ENCODE measurements at regions not wholly inside any gene's neighbourhood (a gene's known extent, or its start where the extent isn't known, plus 50 kb on each side); places are given as distances from the start of the nearest gene placed in this dataset.

GRCh38 chr11:69238573-69239351, 55.2 kb upstream of the MYEOV start:
- Histone ChIP-seq H3K27me3 (no peaks in the 10 kb centered on the region), H3K36me3 (no peaks in the 10 kb centered on the region), H3K4me3 (no peak overlapping the region), H3K27ac (no peak overlapping the region), H3K4me1 (ENCODE audit: insufficient read depth) (no peaks in the 10 kb centered on the region), H3K9me3 (no peaks in the 10 kb centered on the region)
- DNase-seq: no peak
- WGBS, 3 donors: 19 to 31% (median 20%) methylated on average over 5 of the region's 5 CpGs
- intact Hi-C loops (cut with DNase I): no loop called here
- TF ChIP-seq CTCF (IDR thresholded peaks at IDR 0.05) (no peak), EP300 (IDR thresholded peaks at IDR 0.05) (no peak), POLR2A (IDR thresholded peaks at IDR 0.05) (no peak)

GRCh38 chr11:69239641-69240040, 54.3 kb upstream of the MYEOV start:
- Histone ChIP-seq H3K9me3 (no peaks in the 10 kb centered on the region), H3K4me1 (ENCODE audit: insufficient read depth) (no peaks in the 10 kb centered on the region), H3K4me3 (no peak overlapping the region), H3K27ac (no peak overlapping the region), H3K27me3 (no peaks in the 10 kb centered on the region), H3K36me3 (no peaks in the 10 kb centered on the region)
- WGBS, 3 donors: 88 to 92% (median 90%) methylated on average over 10 of the region's 10 CpGs
- DNase-seq: no peak
- TF ChIP-seq POLR2A (IDR thresholded peaks at IDR 0.05) (no peak), EP300 (IDR thresholded peaks at IDR 0.05) (no peak), CTCF (IDR thresholded peaks at IDR 0.05) (no peak)
- intact Hi-C loops (cut with DNase I): no loop called here

- no peak for DNase-seq
- intact Hi-C loops (cut with DNase I): no loop called here
- Histone ChIP-seq H3K4me3 (no peak overlapping the region), H3K4me1 (ENCODE audit: insufficient read depth) (no peaks in the 10 kb centered on the region), H3K27ac (no peak overlapping the region), H3K9me3 (no peaks in the 10 kb centered on the region), H3K36me3 (no peaks in the 10 kb centered on the region), H3K27me3 (no peaks in the 10 kb centered on the region)
- TF ChIP-seq CTCF (IDR thresholded peaks at IDR 0.05) (no peak), EP300 (IDR thresholded peaks at IDR 0.05) (no peak), POLR2A (IDR thresholded peaks at IDR 0.05) (no peak)
- WGBS, 3 donors: 87 to 90% (median 87%) methylated on average over 7 of the region's 7 CpGs
Measured at GRCh38 chr11:69240332-69241074, 53.5 kb upstream of the MYEOV start.

- Histone ChIP-seq H3K9me3 (no peaks in the 10 kb centered on the region), H3K27me3 (no peaks in the 10 kb centered on the region), H3K27ac (no peak overlapping the region), H3K4me3 (no peak overlapping the region), H3K36me3 (no peaks in the 10 kb centered on the region), H3K4me1 (ENCODE audit: insufficient read depth) (no peaks in the 10 kb centered on the region)
- intact Hi-C loops (cut with DNase I): no loop called here
- TF ChIP-seq EP300 (IDR thresholded peaks at IDR 0.05) (no peak), POLR2A (IDR thresholded peaks at IDR 0.05) (no peak), CTCF (IDR thresholded peaks at IDR 0.05) (no peak)
- 82 to 86% (median 84%) methylated on average over 6 of the region's 6 CpGs for WGBS, 3 donors
- DNase-seq: no peak
Measured at GRCh38 chr11:69241075-69241740, 52.7 kb upstream of the MYEOV start.

All from ovary (tissue), 7 donors.